GM12878 (cell line): ENCODE measurements at regions not wholly inside any gene's neighbourhood (a gene's known extent, or its start where the extent isn't known, plus 50 kb on each side); places are given as distances from the start of the nearest gene placed in this dataset.

Source experiments
- ATAC-seq: fragments of 200-7000 bp; cut with Tn5 transposase; 3 replicates; pipeline ENCODE4 v1.9.1; 2020; ENCODE audit warnings: mild to moderate bottlenecking, moderate library complexity
- BruUV-seq: library from RNA; stranded (reverse); fragments of 400-500 nt; replicated peaks from 2 replicates; lab custom pipeline; 2021; lab: Mats Ljungman, UMichigan
- CTCF ChIA-PET: fragments of 300-600 bp; sonication (Branson Sonifier 250); formaldehyde crosslinking; extraction: SDS; loops from one replicate; lab custom pipeline; 2021; ENCODE audit warnings: inconsistent platforms; lab: Yijun Ruan, JAX
- POLR2A ChIA-PET: fragments of 350-600 bp; formaldehyde crosslinking; extraction: SDS; loops from one replicate; lab custom pipeline; 2021; ENCODE audit warnings: inconsistent platforms; lab: Charles Lee
- RAD21 ChIA-PET: fragments of 300-600 bp; sonication (Branson Sonifier 250); formaldehyde crosslinking; loops from one replicate; lab custom pipeline; 2023; ENCODE audit warnings: antibody characterized with exemption; ENCODE audit not compliant: unreplicated experiment; lab: Charles Lee
- SMC1A ChIA-PET: fragments of 300-600 bp; sonication (Branson Sonifier 250); formaldehyde crosslinking; loops from one replicate; lab custom pipeline; 2023; ENCODE audit not compliant: unreplicated experiment, uncharacterized antibody; lab: Charles Lee
- DNase-seq: peaks from one replicate; pipeline ENCODE4 v3.0.0-alpha.2; 2011; ENCODE audit warnings: low read depth, low spot score
- FAIRE-seq: peaks from 3 replicates; lab custom pipeline; 2011; peaks lifted over from hg19 to GRCh38; lab: Jason Lieb, UNC
- H2AFZ ChIP-seq: 2 replicates; pipeline ENCODE4 v1.6.0; 2011; ENCODE audit warnings: low read depth, low read length, control low read depth; ENCODE audit not compliant: control insufficient read depth
- H3K27ac ChIP-seq: 2 replicates; pipeline ENCODE4 v1.5.1; 2011; ENCODE audit warnings: control low read depth; ENCODE audit not compliant: control insufficient read depth, insufficient read depth
- H3K27me3 ChIP-seq, 2 experiments: replicated peaks in 1 of 2; 2 replicates each; pipeline versions ENCODE4 v1.6.0 to v1.6.1; 2011; ENCODE audit warnings: low read length in 1 of 2; ENCODE audit not compliant: control insufficient read depth in 2 of 2, insufficient read depth in 2 of 2
- H3K36me3 ChIP-seq, 2 experiments: 2 replicates each; pipeline ENCODE4 v1.5.1; 2011; ENCODE audit warnings: low read length in 1 of 2; ENCODE audit not compliant: control insufficient read depth in 2 of 2, insufficient read depth in 2 of 2
- H3K4me1 ChIP-seq: 2 replicates; pipeline ENCODE4 v1.6.1; 2011; ENCODE audit warnings: mild to moderate bottlenecking, low read length, moderate library complexity, mixed read lengths; ENCODE audit not compliant: control insufficient read depth, insufficient read depth
- H3K4me2 ChIP-seq: 2 replicates; pipeline ENCODE4 v1.6.0; 2011; ENCODE audit warnings: control low read depth; ENCODE audit not compliant: control insufficient read depth, insufficient read depth
- H3K4me3 ChIP-seq: fragments of 200-600 bp; sonication (generic); 2 replicates; pipeline ENCODE4 v1.5.1; 2016
- H3K79me2 ChIP-seq: 2 replicates; pipeline ENCODE4 v1.6.0; 2011; ENCODE audit warnings: low read length; ENCODE audit not compliant: control insufficient read depth, insufficient read depth
- H3K9ac ChIP-seq: 2 replicates; pipeline ENCODE4 v1.8.0; 2011; ENCODE audit warnings: low read length, control low read depth, mixed read lengths; ENCODE audit not compliant: control insufficient read depth, insufficient read depth
- H3K9me3 ChIP-seq: replicated peaks from 3 replicates; pipeline ENCODE4 v1.5.1; 2011; ENCODE audit warnings: mild to moderate bottlenecking, low read length; ENCODE audit not compliant: control insufficient read depth, insufficient read depth
- H4K20me1 ChIP-seq: 2 replicates; pipeline ENCODE4 v1.6.0; 2011; ENCODE audit not compliant: control insufficient read depth, insufficient read depth
- ATF7 ChIP-seq: fragments of 450-650 bp; IDR thresholded peaks from 2 replicates; pipeline ENCODE4 v1.6.1; 2016; ENCODE audit warnings: low read depth, mild to moderate bottlenecking
- CEBPB ChIP-seq, 2 experiments: fragments of 150-350 bp in 1 of 2; IDR thresholded peaks; 2 replicates each; pipeline ENCODE4 v1.6.1; 2012 to 2014; ENCODE audit warnings: low read depth in 2 of 2, low read length in 2 of 2, borderline replicate concordance in 1 of 2, inconsistent platforms in 1 of 2
- CHD1 ChIP-seq: IDR thresholded peaks from 2 replicates; pipeline ENCODE4 v1.6.1; 2012; ENCODE audit warnings: low read depth, low read length, improper control_type of control experiment
- CREM ChIP-seq: IDR thresholded peaks from 2 replicates; pipeline ENCODE4 v1.6.1; 2014; ENCODE audit warnings: antibody characterized with exemption, low read depth
- EED ChIP-seq: sonication (generic); IDR thresholded peaks from 2 replicates; pipeline ENCODE4 v1.6.1; 2016; ENCODE audit warnings: antibody characterized with exemption, low read depth
- FOS ChIP-seq: IDR thresholded peaks from 3 replicates; pipeline ENCODE4 v1.6.1; 2011; ENCODE audit warnings: borderline replicate concordance; ENCODE audit not compliant: insufficient read length; ENCODE audit errors: extremely low read depth
- GABPA ChIP-seq: IDR thresholded peaks from 2 replicates; pipeline ENCODE4 v1.6.1; 2014; ENCODE audit warnings: antibody characterized with exemption, low read depth, mild to moderate bottlenecking, inconsistent platforms
- HDGF ChIP-seq: fragments of 450-650 bp; IDR thresholded peaks from 2 replicates; pipeline ENCODE4 v1.6.1; 2016; ENCODE audit warnings: antibody characterized with exemption
- IKZF2 ChIP-seq, 2 experiments: fragments of 450-650 bp; IDR thresholded peaks; 2 replicates each; pipeline ENCODE4 v1.6.1; 2017; ENCODE audit warnings: mild to moderate bottlenecking in 2 of 2, moderate library complexity in 2 of 2
- NFYB ChIP-seq: IDR thresholded peaks from 2 replicates; pipeline ENCODE4 v1.6.1; 2011; ENCODE audit warnings: low read depth, mild to moderate bottlenecking, low read length, improper control_type of control experiment, moderate library complexity; ENCODE audit not compliant: insufficient read depth
- PBX3 ChIP-seq: IDR thresholded peaks from 2 replicates; pipeline ENCODE4 v1.6.1; 2011; ENCODE audit warnings: mild to moderate bottlenecking, low read depth, low read length, moderate library complexity; ENCODE audit not compliant: insufficient replicate concordance
- REST ChIP-seq: IDR thresholded peaks from 2 replicates; pipeline ENCODE4 v1.6.1; 2012; ENCODE audit warnings: mild to moderate bottlenecking, low read depth, low read length
- SREBF2 ChIP-seq: IDR thresholded peaks from 2 replicates; pipeline ENCODE4 v1.6.1; 2012; ENCODE audit warnings: mild to moderate bottlenecking, low read length
- ZNF274 ChIP-seq: IDR thresholded peaks from one replicate; pipeline ENCODE4 v1.8.0; 2011; ENCODE audit not compliant: insufficient read length, insufficient read depth
- ZNF687 ChIP-seq: fragments of 450-650 bp; IDR thresholded peaks from 2 replicates; pipeline ENCODE4 v1.6.1; 2017; ENCODE audit warnings: mild to moderate bottlenecking, moderate library complexity
- WGBS: methylation state at CpG from one replicate; pipeline ENCODE4 v1.1.6; 2016; ENCODE audit warnings: low lambda C conversion rate; ENCODE audit not compliant: insufficient replicate concordance, insufficient coverage; ENCODE audit errors: missing lambda C conversion rate; 5-methylcytosine and 5-hydroxymethylcytosine counted together
- in situ Hi-C: fragments of 300-500 bp; cut with MboI; formaldehyde crosslinking; loops from 9 replicates; pipeline ENCODE4 v1.14.3; 2018; ENCODE audit warnings: mixed read lengths
- intact Hi-C: fragments of 100-400 bp; cut with micrococcal nuclease; formaldehyde crosslinking; loops from one replicate; pipeline ENCODE4 v1.14.2; 2022; ENCODE audit not compliant: unreplicated experiment
- TF ChIP-seq, protein P1 (sequence below): fragments of 450-650 bp; IDR thresholded peaks from 2 replicates; pipeline ENCODE4 v1.6.1; 2016; ENCODE audit warnings: mild to moderate bottlenecking

DNA sequence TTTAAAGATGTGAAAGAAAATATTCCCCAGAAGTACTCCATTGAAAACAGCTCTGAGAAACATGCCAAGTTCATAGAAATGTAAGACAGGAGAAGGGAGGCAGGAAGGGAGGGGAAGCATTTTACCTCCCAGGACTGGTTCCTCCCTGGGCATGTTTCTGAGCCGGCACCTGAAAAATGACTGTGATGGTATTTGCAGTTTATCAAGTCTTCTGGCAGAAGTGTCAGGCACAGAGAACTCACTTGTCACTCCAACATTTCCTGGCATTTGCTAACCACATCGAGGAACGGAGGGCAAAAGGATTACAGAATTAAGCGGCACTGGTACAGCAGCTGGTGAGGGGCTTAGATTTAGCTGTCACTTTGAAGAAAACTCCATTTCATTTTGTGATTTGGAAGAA is 1054.0 kb downstream of the TUSC7 start:
- no peak overlapping the region for H3K4me2 ChIP-seq
- BruUV-seq, result no TSS peak
- H3K27me3 ChIP-seq, result no peaks in the 10 kb centered on the region; a peak in 1 of 4 replicates
- no peak for TF ChIP-seq NFYB
- TF ChIP-seq CREM, result no peak
- no peak for TF ChIP-seq REST
- TF ChIP-seq EED, result no peak
- TF ChIP-seq CEBPB (IDR thresholded peaks at IDR 0.05; ENCODE audit: borderline replicate concordance in 1 of 2, low read depth in 2 of 2, low read length in 2 of 2), result no peak
- no peak for TF ChIP-seq PBX3
- TF ChIP-seq IKZF2 (IDR thresholded peaks at IDR 0.05), result no peak
- no peak for TF ChIP-seq CHD1
- TF ChIP-seq HDGF, result no peak
- no peak for TF ChIP-seq ATF7
- no peak for TF ChIP-seq GABPA
- TF ChIP-seq ZNF274, result no peak
- no peak for TF ChIP-seq SREBF2
- no peak for TF ChIP-seq ZNF687
- TF ChIP-seq FOS, result no peak
- TF ChIP-seq, protein P1, sequence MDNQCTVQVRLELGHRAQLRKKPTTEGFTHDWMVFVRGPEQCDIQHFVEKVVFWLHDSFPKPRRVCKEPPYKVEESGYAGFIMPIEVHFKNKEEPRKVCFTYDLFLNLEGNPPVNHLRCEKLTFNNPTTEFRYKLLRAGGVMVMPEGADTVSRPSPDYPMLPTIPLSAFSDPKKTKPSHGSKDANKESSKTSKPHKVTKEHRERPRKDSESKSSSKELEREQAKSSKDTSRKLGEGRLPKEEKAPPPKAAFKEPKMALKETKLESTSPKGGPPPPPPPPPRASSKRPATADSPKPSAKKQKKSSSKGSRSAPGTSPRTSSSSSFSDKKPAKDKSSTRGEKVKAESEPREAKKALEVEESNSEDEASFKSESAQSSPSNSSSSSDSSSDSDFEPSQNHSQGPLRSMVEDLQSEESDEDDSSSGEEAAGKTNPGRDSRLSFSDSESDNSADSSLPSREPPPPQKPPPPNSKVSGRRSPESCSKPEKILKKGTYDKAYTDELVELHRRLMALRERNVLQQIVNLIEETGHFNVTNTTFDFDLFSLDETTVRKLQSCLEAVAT, result no peak
- intact Hi-C loops, result no loop called here
- no peak overlapping the region for H3K4me3 ChIP-seq
- no peaks in the 10 kb centered on the region for H3K36me3 ChIP-seq
- SMC1A ChIA-PET, result no interaction called here
- POLR2A ChIA-PET, result no interaction called here
- no peaks in the 10 kb centered on the region for H3K9me3 ChIP-seq
- H4K20me1 ChIP-seq, result no peaks in the 10 kb centered on the region
- DNase-seq (no peak), ATAC-seq (no peak), FAIRE-seq (no peak)
- RAD21 ChIA-PET, result no interaction called here
- 19% methylated on average over 4 of the region's 4 CpGs for WGBS
- no peaks in the 10 kb centered on the region for H3K4me1 ChIP-seq
- H3K79me2 ChIP-seq, result no peaks in the 10 kb centered on the region
- H3K27ac ChIP-seq, result no peak overlapping the region
- H2AFZ ChIP-seq, result no peak overlapping the region
- CTCF ChIA-PET, result no interaction called here
- in situ Hi-C loops, result no loop called here
- no peak overlapping the region for H3K9ac ChIP-seq
